ENCODE measurements at regions not wholly inside any gene's neighbourhood (a gene's known extent, or its start where the extent isn't known, plus 50 kb on each side); places are given as distances from the start of the nearest gene placed in this dataset.

DNA sequence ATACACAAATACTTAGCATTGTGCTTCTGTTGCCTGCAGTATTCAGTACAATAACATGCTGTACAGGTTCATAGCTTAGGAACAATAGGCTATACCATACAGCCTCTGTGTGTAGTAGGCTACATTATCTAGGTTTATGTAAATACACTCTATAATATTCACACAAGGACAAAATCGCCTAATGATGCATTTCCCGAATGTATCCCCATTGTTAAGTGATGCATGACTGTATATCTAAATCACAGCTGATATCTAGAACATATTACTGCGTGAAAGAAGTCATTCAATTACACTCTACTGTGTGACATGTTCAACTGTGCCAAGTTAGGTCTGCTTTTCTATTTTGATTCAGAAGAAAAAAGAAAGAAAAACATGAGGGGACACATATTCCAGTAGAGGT lies 633.5 kb downstream of the RFPL4B start:
- TF ChIP-seq, protein P1, sequence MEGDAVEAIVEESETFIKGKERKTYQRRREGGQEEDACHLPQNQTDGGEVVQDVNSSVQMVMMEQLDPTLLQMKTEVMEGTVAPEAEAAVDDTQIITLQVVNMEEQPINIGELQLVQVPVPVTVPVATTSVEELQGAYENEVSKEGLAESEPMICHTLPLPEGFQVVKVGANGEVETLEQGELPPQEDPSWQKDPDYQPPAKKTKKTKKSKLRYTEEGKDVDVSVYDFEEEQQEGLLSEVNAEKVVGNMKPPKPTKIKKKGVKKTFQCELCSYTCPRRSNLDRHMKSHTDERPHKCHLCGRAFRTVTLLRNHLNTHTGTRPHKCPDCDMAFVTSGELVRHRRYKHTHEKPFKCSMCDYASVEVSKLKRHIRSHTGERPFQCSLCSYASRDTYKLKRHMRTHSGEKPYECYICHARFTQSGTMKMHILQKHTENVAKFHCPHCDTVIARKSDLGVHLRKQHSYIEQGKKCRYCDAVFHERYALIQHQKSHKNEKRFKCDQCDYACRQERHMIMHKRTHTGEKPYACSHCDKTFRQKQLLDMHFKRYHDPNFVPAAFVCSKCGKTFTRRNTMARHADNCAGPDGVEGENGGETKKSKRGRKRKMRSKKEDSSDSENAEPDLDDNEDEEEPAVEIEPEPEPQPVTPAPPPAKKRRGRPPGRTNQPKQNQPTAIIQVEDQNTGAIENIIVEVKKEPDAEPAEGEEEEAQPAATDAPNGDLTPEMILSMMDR (conservative IDR thresholded peaks at IDR 0.05; ENCODE audit: low read depth, low read length): no peak
- DNase-seq (ENCODE audit: low read depth): no peak
- no peak overlapping the region for H3K4me3 ChIP-seq (ENCODE audit: low read length)

GRCh38 chr6:112983713-112984261 lies 636.7 kb downstream of the RFPL4B start:
- DNase-seq (ENCODE audit: low read depth): no peak
- no peak overlapping the region for H3K4me3 ChIP-seq (ENCODE audit: low read length)
- TF ChIP-seq, protein P1 (conservative IDR thresholded peaks at IDR 0.05; ENCODE audit: low read depth, low read length): no peak

DNA sequence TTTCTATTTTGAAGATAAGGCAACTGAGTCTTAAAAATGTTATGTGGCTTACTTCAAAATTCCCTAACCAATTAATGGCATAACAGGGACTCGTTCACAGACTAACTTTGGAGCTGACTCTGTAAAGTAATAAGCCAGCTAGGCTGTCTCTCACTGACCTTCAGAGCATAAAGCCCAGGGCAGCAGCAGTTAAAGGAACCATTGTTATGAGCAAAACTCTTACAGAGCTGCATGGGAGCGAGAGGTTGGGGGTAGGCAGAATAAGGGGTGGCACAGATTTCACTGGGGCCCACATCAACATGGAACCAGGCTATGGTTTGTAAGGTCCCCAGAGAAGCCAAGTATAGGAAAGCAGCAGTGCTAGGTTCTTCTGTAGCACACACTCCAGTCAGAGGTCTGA lies 637.8 kb downstream of the RFPL4B start:
- TF ChIP-seq, protein P1 (conservative IDR thresholded peaks at IDR 0.05; ENCODE audit: low read depth, low read length): no peak
- H3K4me3 ChIP-seq (ENCODE audit: low read length): no peak overlapping the region
- no peak for DNase-seq (ENCODE audit: low read depth)

GRCh38 chr6:112986321-112986720 lies 639.2 kb downstream of the RFPL4B start:
- DNase-seq (ENCODE audit: low read depth): no peak
- H3K4me3 ChIP-seq (ENCODE audit: low read length): no peak overlapping the region
- TF ChIP-seq, protein P1 (conservative IDR thresholded peaks at IDR 0.05; ENCODE audit: low read depth, low read length): no peak

GRCh38 chr6:112988748-112989147 lies 641.6 kb downstream of the RFPL4B start:
- TF ChIP-seq, protein P1 (conservative IDR thresholded peaks at IDR 0.05; ENCODE audit: low read depth, low read length): no peak
- no peak for DNase-seq (ENCODE audit: low read depth)
- H3K4me3 ChIP-seq (ENCODE audit: low read length): no peak overlapping the region

DNA sequence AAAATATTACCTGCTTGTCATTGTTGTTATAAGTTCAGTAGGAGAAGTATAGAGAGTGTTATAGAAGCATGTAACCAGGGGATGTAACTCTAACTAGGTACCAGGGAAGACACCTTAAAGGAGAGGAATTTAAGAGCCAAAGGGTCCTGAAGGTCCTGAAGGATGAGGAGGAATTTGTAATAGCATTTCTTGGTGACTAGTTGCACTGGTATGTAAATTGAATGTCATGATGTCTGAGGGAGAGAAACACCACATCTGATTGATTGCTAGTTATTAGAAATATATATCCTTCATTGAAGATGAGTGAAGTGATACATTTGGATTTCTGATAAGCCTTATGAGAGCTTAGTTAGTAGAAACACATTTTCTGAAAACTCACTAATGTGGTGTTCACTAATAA lies 643.8 kb downstream of the RFPL4B start:
- no peak for DNase-seq (ENCODE audit: low read depth)
- TF ChIP-seq, protein P1 (conservative IDR thresholded peaks at IDR 0.05; ENCODE audit: low read depth, low read length): no peak
- H3K4me3 ChIP-seq (ENCODE audit: low read length): no peak overlapping the region

GRCh38 chr6:112991912-112992311 lies 644.8 kb downstream of the RFPL4B start:
- no peak for DNase-seq (ENCODE audit: low read depth)
- TF ChIP-seq, protein P1 (conservative IDR thresholded peaks at IDR 0.05; ENCODE audit: low read depth, low read length): no peak
- no peak overlapping the region for H3K4me3 ChIP-seq (ENCODE audit: low read length)

Data from retinal pigment epithelial cell (primary cell).